Transverse colon (tissue), 4 donors: ENCODE measurements at regions not wholly inside any gene's neighbourhood (a gene's known extent, or its start where the extent isn't known, plus 50 kb on each side); places are given as distances from the start of the nearest gene placed in this dataset.

Experiments
- DNase-seq: peaks from one replicate; pipeline ENCODE4 v3.0.0-alpha.2; 2019
- H3K27ac ChIP-seq, 4 donors: fragments of 200-600 bp; sonication (generic); 2 replicates each; pipeline ENCODE4 v1.5.1; 2016 to 2018; ENCODE audit warnings: inconsistent platforms in 4 of 4
- H3K27me3 ChIP-seq: fragments of 200-600 bp; sonication (generic); 2 replicates; pipeline ENCODE4 v1.5.1; 2017; ENCODE audit warnings: inconsistent platforms
- H3K36me3 ChIP-seq, 4 donors: fragments of 200-600 bp; sonication (generic); 2 replicates each; pipeline ENCODE4 v1.5.1; 2017 to 2019; ENCODE audit warnings: inconsistent platforms in 4 of 4
- H3K4me1 ChIP-seq, 4 donors: fragments of 200-600 bp; sonication (generic); 2 replicates each; pipeline ENCODE4 v1.5.1; 2017 to 2020; ENCODE audit warnings: inconsistent platforms in 4 of 4
- H3K4me3 ChIP-seq, 4 donors: fragments of 200-600 bp; sonication (generic); 1 replicate in 1 of 4; 2 replicates in 3 of 4; pipeline versions ENCODE4 v1.5.1 to v1.6.1; 2017 to 2019; ENCODE audit warnings: inconsistent platforms in 4 of 4
- H3K9me3 ChIP-seq, 2 donors: fragments of 200-600 bp; sonication (generic); 2 replicates each; pipeline ENCODE4 v1.5.1; 2017 to 2019; ENCODE audit warnings: inconsistent platforms in 2 of 2
- CTCF ChIP-seq, 5 experiments: fragments of 200-600 bp in 3 of 5; fragments of 450-650 bp in 2 of 5; sonication (generic) in 3 of 5; IDR thresholded peaks; 1 replicate in 2 of 5; 2 replicates in 3 of 5; pipeline ENCODE4 v1.5.1; 2016 to 2017; ENCODE audit warnings: antibody characterized with exemption in 5 of 5, inconsistent platforms in 3 of 5, mild to moderate bottlenecking in 2 of 5, moderate library complexity in 1 of 5
- EP300 ChIP-seq: sonication (generic); formaldehyde crosslinking; IDR thresholded peaks from one replicate; pipeline ENCODE4 v1.6.1; 2017; ENCODE audit warnings: antibody characterized with exemption, low read depth
- POLR2A ChIP-seq: fragments of 450-650 bp; IDR thresholded peaks from one replicate; pipeline ENCODE4 v1.6.1; 2016; ENCODE audit warnings: antibody characterized with exemption, mild to moderate bottlenecking, moderate library complexity
- POLR2AphosphoS5 ChIP-seq, 3 donors: sonication (generic); formaldehyde crosslinking; IDR thresholded peaks; one replicate each; pipeline ENCODE4 v1.6.1; 2016; ENCODE audit warnings: antibody characterized with exemption in 3 of 3
- WGBS, 2 donors: methylation state at CpG; one replicate each; pipeline ENCODE4 v1.1.5; 2018; ENCODE audit warnings: low coverage in 1 of 2; 5-methylcytosine and 5-hydroxymethylcytosine counted together
- in situ Hi-C, 4 donors: fragments of 200-750 bp; cut with MboI; loops; one replicate each; pipeline versions ENCODE4 v1.15.0 to v1.15.1; 2017; ENCODE audit warnings: low sequenced_read_pairs in 3 of 4, low pct_ligation_motif_present in 1 of 4, low pct_unique_long_range_greater_than_20kb in 1 of 4
- intact Hi-C: fragments of 100-400 bp; cut with DNase I; formaldehyde crosslinking; loops from one replicate; pipeline ENCODE4 v1.15.1; 2023; ENCODE audit warnings: low total_unique reads

GRCh38 chr7:138352570-138353461 lies 107.2 kb upstream of the TRIM24 start:
- TF ChIP-seq POLR2AphosphoS5 (IDR thresholded peaks at IDR 0.05) (no peak), CTCF (IDR thresholded peaks at IDR 0.05) (no peak), EP300 (no peak), POLR2A (no peak)
- intact Hi-C loops: no loop called here
- Histone ChIP-seq H3K9me3 (peaks cover 0 to 4% of the 10 kb centered on the region in 2 donors), H3K27ac (no peak overlapping the region), H3K36me3 (no peaks in the 10 kb centered on the region), H3K4me3 (no peak overlapping the region), H3K4me1 (no peaks in the 10 kb centered on the region), H3K27me3 (no peaks in the 10 kb centered on the region)
- WGBS, 2 donors: 79 to 85% methylated on average over 1 to 10 of the region's 10 CpGs
- DNase-seq: no peak
- in situ Hi-C loops: no loop called here

GRCh38 chr7:138354066-138354465 lies 106.0 kb upstream of the TRIM24 start:
- 80 to 82% methylated on average over 1 to 2 of the region's 2 CpGs for WGBS, 2 donors
- in situ Hi-C loops (no loop called here), intact Hi-C loops (no loop called here)
- H3K4me1 ChIP-seq: no peaks in the 10 kb centered on the region
- TF ChIP-seq EP300 (no peak), POLR2A (no peak), CTCF (IDR thresholded peaks at IDR 0.05) (no peak), POLR2AphosphoS5 (IDR thresholded peaks at IDR 0.05) (no peak)
- H3K27me3 ChIP-seq: no peaks in the 10 kb centered on the region
- peaks cover 0 to 4% of the 10 kb centered on the region in 2 donors for H3K9me3 ChIP-seq
- H3K27ac ChIP-seq: no peak overlapping the region
- H3K4me3 ChIP-seq: no peak overlapping the region
- no peaks in the 10 kb centered on the region for H3K36me3 ChIP-seq
- no peak for DNase-seq

- peaks cover 0 to 4% of the 10 kb centered on the region in 2 donors for H3K9me3 ChIP-seq
- H3K4me1 ChIP-seq: no peaks in the 10 kb centered on the region
- no peaks in the 10 kb centered on the region for H3K36me3 ChIP-seq
- WGBS, 2 donors: 89 to 100% methylated on average over 1 to 3 of the region's 3 CpGs
- no peak for DNase-seq
- TF ChIP-seq EP300 (no peak), CTCF (IDR thresholded peaks at IDR 0.05) (no peak), POLR2A (no peak), POLR2AphosphoS5 (IDR thresholded peaks at IDR 0.05) (no peak)
- H3K27me3 ChIP-seq: no peaks in the 10 kb centered on the region
- H3K4me3 ChIP-seq: no peak overlapping the region
- intact Hi-C loops (no loop called here), in situ Hi-C loops (no loop called here)
- no peak overlapping the region for H3K27ac ChIP-seq
Observed at GRCh38 chr7:138355254-138355653, 104.8 kb upstream of the TRIM24 start.

GRCh38 chr7:138358850-138359341 lies 101.2 kb upstream of the TRIM24 start:
- no peak overlapping the region for H3K4me3 ChIP-seq
- no peaks in the 10 kb centered on the region for H3K27me3 ChIP-seq
- H3K36me3 ChIP-seq: no peaks in the 10 kb centered on the region
- TF ChIP-seq POLR2AphosphoS5 (IDR thresholded peaks at IDR 0.05): no peak
- no peak for TF ChIP-seq EP300
- no peak for TF ChIP-seq CTCF (IDR thresholded peaks at IDR 0.05)
- TF ChIP-seq POLR2A: no peak
- 71 to 84% methylated on average over 3 to 7 of the region's 7 CpGs for WGBS, 2 donors
- H3K4me1 ChIP-seq: no peaks in the 10 kb centered on the region
- no peak for DNase-seq
- in situ Hi-C loops: no loop called here
- H3K27ac ChIP-seq: no peak overlapping the region
- intact Hi-C loops: no loop called here
- H3K9me3 ChIP-seq: no peaks in the 10 kb centered on the region
